Lower leg skin (tissue), 3 donors: ENCODE measurements at regions not wholly inside any gene's neighbourhood (a gene's known extent, or its start where the extent isn't known, plus 50 kb on each side); places are given as distances from the start of the nearest gene placed in this dataset.

Experiments used
- POLR2A ChIP-seq, 2 donors: fragments of 450-650 bp; IDR thresholded peaks; one replicate each; pipeline ENCODE4 v1.6.1; 2016 to 2017; ENCODE audit warnings: antibody characterized with exemption in 2 of 2, mild to moderate bottlenecking in 1 of 2, moderate library complexity in 1 of 2
- TF ChIP-seq, protein P1 (sequence below), 3 donors: fragments of 450-650 bp; IDR thresholded peaks; one replicate each; pipeline ENCODE4 v1.5.1; 2016; ENCODE audit warnings: antibody characterized with exemption in 3 of 3, mild to moderate bottlenecking in 3 of 3, moderate library complexity in 2 of 3

DNA sequence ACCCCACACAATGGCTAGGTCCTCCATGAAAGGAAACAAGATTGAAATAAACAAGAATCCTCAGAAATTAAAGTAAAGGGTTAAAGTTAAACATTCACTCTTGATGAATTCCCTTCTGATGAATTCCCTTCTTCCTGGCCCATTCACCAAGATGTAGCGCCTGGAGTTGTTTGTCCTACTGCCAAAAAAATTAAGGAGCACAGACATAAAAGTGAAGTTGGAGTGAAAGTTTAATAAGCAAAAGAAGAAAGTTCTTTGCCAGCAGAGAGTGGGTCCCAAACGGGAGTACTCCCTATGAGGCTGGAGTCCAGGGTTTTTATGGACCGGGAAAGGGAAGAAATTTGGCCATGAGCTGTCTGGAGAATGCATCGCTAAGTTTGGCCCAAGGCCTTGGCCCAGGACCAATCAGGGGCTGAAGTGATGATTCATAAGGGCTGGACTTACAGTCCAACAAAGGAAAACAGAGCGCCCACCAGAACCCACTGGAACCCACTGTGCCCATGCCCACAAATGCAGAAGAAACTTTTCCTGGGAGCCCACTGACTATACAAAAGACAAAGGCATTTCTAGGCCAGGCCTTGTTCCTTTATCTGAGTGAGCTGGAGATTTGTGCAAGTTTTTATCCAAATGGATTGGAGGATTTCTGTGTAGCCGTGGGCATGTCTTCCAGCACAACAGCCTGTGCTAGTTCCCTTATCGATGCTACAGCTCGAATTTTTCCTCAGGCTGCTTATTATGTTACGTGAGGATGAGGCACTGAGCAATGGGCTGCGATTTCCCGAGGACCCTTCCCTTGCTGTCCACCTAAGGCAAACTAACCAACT, 1561.6 kb downstream of the OTOL1 start:
- no peak for TF ChIP-seq POLR2A (IDR thresholded peaks at IDR 0.05)
- TF ChIP-seq, protein P1, sequence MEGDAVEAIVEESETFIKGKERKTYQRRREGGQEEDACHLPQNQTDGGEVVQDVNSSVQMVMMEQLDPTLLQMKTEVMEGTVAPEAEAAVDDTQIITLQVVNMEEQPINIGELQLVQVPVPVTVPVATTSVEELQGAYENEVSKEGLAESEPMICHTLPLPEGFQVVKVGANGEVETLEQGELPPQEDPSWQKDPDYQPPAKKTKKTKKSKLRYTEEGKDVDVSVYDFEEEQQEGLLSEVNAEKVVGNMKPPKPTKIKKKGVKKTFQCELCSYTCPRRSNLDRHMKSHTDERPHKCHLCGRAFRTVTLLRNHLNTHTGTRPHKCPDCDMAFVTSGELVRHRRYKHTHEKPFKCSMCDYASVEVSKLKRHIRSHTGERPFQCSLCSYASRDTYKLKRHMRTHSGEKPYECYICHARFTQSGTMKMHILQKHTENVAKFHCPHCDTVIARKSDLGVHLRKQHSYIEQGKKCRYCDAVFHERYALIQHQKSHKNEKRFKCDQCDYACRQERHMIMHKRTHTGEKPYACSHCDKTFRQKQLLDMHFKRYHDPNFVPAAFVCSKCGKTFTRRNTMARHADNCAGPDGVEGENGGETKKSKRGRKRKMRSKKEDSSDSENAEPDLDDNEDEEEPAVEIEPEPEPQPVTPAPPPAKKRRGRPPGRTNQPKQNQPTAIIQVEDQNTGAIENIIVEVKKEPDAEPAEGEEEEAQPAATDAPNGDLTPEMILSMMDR (IDR thresholded peaks at IDR 0.05): no peak
